Peyer's patch (tissue), 4 donors: ENCODE measurements at regions not wholly inside any gene's neighbourhood (a gene's known extent, or its start where the extent isn't known, plus 50 kb on each side); places are given as distances from the start of the nearest gene placed in this dataset.
"Not testable (repeated sequence)": the region's sequence is repeated elsewhere in the genome, so short reads cannot be mapped to it uniquely, and the experiment has no call there.

Experiments used
- DNase-seq, 3 donors: peaks; one replicate each; pipeline ENCODE4 v3.0.0-alpha.2; 2017 to 2019
- H3K27ac ChIP-seq, 4 donors: fragments of 200-600 bp; sonication (generic); one replicate each; pipeline ENCODE4 v1.5.1; 2016 to 2019
- H3K27me3 ChIP-seq, 2 donors: fragments of 200-600 bp; sonication (generic); one replicate each; pipeline ENCODE4 v1.5.1; 2019
- H3K36me3 ChIP-seq, 3 donors: fragments of 200-600 bp; sonication (generic); one replicate each; pipeline ENCODE4 v1.5.1; 2016 to 2019
- H3K4me1 ChIP-seq, 4 donors: fragments of 200-600 bp; sonication (generic); one replicate each; pipeline ENCODE4 v1.5.1; 2016 to 2019
- H3K4me3 ChIP-seq, 4 donors: fragments of 200-600 bp; sonication (generic); 1 replicate in 3 of 4; 2 replicates in 1 of 4; pipeline ENCODE4 v1.5.1; 2016 to 2019; ENCODE audit warnings: mild to moderate bottlenecking in 1 of 4
- H3K9me3 ChIP-seq, 4 donors: fragments of 200-600 bp; sonication (generic); one replicate each; pipeline ENCODE4 v1.5.1; 2016 to 2019; ENCODE audit warnings: mild to moderate bottlenecking in 1 of 4
- POLR2A ChIP-seq, 2 donors: fragments of 450-650 bp; IDR thresholded peaks; one replicate each; pipeline ENCODE4 v1.5.1; 2017; ENCODE audit warnings: antibody characterized with exemption in 2 of 2, mild to moderate bottlenecking in 2 of 2, moderate library complexity in 2 of 2
- TF ChIP-seq, protein P1 (sequence below), 6 experiments: fragments of 450-650 bp in 4 of 6; fragments of 200-600 bp in 2 of 6; sonication (generic) in 1 of 6; IDR thresholded peaks; one replicate each; pipeline ENCODE4 v1.5.1; 2017 to 2019; ENCODE audit warnings: antibody characterized with exemption in 6 of 6, mild to moderate bottlenecking in 3 of 6, moderate library complexity in 1 of 6

DNA sequence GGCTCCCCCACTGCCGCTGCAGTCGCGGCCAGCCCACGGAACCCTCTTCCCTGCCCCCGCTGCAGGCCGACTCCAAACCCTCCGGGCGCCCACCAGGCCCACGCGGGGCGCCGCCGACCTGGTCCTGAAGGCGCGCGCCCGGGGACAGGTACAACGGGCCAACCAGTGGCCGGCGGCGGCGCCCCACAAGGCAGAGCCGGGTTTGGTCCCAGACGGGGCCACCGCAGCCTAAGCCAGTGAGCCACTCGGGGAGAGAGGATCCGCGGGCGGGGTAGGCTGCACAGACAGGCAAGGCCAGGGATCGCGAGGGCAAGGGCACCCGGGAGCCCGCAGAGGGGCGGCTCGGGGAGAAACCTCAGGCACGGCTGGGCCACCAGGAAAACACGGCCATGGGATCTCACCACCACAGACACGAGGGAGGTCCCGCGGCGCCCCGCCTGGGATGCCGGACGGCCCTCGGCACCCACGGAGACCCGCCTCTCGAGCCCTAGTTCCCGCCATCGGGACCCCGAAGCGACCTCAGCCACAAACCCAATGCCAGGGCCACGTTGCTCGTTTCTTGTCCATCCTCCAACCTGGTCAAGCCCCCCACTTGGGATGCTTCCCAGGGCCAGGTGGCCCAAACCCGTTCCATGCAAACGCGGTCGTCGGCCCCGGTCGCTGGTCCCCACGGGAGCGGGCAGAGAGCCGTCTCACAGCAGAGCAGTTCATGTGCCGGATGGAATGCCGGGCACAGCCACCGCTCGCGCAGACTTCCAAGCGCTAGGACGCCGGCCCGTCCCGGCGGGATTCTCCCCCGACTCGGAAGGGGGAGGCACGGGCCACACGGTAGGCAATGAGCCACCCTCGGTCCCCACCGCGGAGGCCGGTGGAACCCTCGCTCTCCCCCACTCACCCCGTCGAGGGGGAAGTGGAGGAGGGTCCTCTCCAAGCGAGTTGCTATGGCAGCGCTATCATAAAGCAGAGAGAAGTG is 1956.6 kb upstream of the DEFB115 start:
- Histone ChIP-seq H3K4me3 (no peak overlapping the region), H3K9me3 (peaks cover 0 to 38% (median 0%) of the 10 kb centered on the region in 4 donors), H3K36me3 (no peaks in the 10 kb centered on the region), H3K4me1 (no peaks in the 10 kb centered on the region), H3K27ac (no peak overlapping the region), H3K27me3 (no peaks in the 10 kb centered on the region)
- no peak for DNase-seq
- TF ChIP-seq, protein P1, sequence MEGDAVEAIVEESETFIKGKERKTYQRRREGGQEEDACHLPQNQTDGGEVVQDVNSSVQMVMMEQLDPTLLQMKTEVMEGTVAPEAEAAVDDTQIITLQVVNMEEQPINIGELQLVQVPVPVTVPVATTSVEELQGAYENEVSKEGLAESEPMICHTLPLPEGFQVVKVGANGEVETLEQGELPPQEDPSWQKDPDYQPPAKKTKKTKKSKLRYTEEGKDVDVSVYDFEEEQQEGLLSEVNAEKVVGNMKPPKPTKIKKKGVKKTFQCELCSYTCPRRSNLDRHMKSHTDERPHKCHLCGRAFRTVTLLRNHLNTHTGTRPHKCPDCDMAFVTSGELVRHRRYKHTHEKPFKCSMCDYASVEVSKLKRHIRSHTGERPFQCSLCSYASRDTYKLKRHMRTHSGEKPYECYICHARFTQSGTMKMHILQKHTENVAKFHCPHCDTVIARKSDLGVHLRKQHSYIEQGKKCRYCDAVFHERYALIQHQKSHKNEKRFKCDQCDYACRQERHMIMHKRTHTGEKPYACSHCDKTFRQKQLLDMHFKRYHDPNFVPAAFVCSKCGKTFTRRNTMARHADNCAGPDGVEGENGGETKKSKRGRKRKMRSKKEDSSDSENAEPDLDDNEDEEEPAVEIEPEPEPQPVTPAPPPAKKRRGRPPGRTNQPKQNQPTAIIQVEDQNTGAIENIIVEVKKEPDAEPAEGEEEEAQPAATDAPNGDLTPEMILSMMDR (IDR thresholded peaks at IDR 0.05), result no peak
- no peak for TF ChIP-seq POLR2A (IDR thresholded peaks at IDR 0.05)

DNA sequence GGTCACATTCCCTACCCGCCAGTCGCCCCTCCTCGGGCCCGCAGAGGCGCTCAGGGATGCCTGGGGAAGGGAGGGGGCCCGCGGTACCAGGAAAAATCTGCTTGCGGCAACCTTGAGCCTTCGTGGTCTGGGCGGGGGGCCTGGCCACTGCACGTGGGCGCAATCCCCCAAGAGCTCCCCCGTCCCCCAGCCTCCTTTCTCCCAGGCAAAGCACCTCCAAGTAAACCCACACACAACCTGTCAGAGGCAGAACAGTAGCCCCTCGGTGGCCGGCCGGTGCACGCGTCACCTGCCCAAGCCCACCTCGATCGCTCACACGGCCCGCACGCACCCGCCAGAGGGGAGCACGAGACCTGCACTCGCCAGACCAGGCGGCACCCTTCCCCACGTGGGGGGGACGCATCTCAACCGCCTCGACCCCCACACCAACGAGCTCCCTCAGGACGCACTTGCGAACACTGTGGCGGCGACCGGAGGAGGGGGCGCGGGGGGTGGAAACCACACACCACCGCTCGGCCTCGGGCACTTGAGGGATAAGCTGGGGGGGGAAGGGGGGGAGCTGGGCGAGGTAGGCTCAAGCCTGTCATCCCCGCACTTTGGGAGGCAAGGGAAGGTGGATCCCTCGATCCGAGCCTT is 1955.7 kb upstream of the DEFB115 start:
- Histone ChIP-seq H3K4me3 (no peak overlapping the region), H3K27me3 (no peaks in the 10 kb centered on the region), H3K27ac (no peak overlapping the region), H3K9me3 (peaks cover 0 to 30% (median 0%) of the 10 kb centered on the region in 4 donors), H3K4me1 (no peaks in the 10 kb centered on the region), H3K36me3 (no peaks in the 10 kb centered on the region)
- no peak for TF ChIP-seq POLR2A (IDR thresholded peaks at IDR 0.05)
- TF ChIP-seq, protein P1 (IDR thresholded peaks at IDR 0.05), result no peak
- no peak for DNase-seq

DNA sequence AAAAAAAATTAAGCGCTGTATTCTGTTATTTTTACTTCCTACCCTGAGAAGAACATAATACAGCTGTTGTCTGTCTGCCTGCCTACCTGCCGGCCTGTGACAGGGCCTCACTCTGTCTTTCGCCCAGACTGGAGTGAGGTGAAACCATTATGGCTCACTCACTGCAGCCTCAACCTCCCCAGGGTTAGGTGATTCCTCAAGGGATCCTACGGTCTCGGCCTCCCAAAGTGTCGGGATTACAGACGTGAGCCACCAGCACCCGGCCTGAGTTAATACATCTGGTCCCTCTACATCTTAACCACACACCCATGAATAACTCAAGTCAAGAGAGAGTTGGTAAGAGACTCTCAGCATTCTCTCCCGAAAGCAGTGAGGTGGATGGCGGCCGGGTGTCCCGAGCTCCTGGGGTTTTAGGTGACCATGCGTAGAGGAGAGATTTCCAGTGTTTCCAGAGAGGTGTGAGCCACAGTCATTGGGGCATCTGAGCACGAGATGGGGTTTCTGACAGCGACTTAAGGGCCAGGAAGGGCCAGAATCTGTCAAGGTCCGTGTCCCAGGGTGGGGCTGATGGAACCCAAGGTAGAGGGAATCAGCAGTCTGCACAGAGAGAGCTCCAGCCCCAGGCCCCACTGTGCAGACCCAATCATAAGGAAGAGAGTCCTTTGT is 1954.4 kb upstream of the DEFB115 start:
- H3K9me3 ChIP-seq, result peaks cover 0 to 22% (median 0%) of the 10 kb centered on the region in 4 donors

DNA sequence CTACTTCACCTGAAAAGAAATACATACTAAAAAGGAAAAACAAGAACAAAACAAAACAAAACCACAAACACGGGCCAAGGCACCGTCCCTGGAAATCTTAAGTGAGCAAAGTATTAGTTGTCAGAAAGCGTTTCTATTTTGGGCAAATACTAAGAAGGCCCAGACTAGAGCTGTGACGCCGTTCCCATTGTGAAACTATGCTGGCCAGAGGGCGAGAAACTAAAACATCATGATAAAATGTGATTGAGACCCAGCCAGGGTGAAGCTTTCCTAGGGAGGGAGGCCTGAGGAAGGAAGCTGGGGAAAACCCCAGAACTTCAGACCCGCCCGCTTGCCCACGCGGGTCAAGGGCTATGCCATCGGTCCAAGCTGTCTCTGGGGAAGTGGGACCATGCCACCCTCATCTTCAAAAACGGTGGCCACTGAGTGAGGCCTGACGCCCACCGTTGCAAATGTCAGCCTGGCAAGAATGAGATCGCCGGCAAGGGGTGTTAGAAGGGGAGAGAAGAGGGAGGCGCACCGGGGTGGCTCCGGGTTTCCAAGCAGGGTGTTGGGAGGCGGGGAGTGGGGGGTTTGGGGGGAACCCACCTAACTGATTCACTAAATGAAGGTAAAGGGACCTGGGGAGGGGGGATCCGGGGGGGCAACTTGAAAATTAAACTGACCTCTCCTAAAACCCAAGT is 1950.9 kb upstream of the DEFB115 start:
- Histone ChIP-seq H3K27me3 (no peaks in the 10 kb centered on the region), H3K36me3 (no peaks in the 10 kb centered on the region), H3K9me3 (peaks cover 0 to 2% (median 0%) of the 10 kb centered on the region in 4 donors), H3K4me3 (no peak overlapping the region), H3K27ac (no peak overlapping the region), H3K4me1 (no peaks in the 10 kb centered on the region)
- TF ChIP-seq, protein P1 (IDR thresholded peaks at IDR 0.05), result no peak
- TF ChIP-seq POLR2A (IDR thresholded peaks at IDR 0.05), result no peak
- DNase-seq, result no peak

More for the DNA sequence above, 1954.4 kb upstream of the DEFB115 start:
- Histone ChIP-seq H3K36me3 (no peaks in the 10 kb centered on the region), H3K4me3 (no peak overlapping the region), H3K27me3 (no peaks in the 10 kb centered on the region), H3K4me1 (no peaks in the 10 kb centered on the region), H3K27ac (no peak overlapping the region)
- DNase-seq, result no peak
- TF ChIP-seq, protein P1 (IDR thresholded peaks at IDR 0.05), result no peak
- TF ChIP-seq POLR2A (IDR thresholded peaks at IDR 0.05), result no peak

DNA sequence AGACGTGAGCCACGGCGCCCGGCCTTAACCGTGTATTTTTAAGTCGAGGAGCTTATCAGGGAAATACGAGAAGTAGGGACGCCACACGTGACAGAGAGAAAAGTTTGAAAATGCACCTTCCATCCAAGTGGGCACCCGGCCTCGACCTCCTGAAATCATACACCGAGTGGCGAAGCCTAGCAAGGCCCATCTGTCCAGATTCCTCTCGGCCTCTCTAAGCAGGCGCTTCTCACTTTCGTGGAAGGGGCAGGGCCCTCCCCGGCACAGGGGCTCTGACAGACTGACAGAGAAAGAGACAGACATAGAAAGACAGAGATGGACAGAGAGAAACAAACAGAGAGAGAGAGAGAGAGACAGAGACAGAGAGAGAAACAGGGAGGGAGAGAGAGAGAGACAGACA is 1950.0 kb upstream of the DEFB115 start:
- not testable (repeated sequence) for H3K36me3 ChIP-seq, H3K27me3 ChIP-seq, H3K27ac ChIP-seq, H3K4me3 ChIP-seq, H3K9me3 ChIP-seq, H3K4me1 ChIP-seq, DNase-seq

DNA sequence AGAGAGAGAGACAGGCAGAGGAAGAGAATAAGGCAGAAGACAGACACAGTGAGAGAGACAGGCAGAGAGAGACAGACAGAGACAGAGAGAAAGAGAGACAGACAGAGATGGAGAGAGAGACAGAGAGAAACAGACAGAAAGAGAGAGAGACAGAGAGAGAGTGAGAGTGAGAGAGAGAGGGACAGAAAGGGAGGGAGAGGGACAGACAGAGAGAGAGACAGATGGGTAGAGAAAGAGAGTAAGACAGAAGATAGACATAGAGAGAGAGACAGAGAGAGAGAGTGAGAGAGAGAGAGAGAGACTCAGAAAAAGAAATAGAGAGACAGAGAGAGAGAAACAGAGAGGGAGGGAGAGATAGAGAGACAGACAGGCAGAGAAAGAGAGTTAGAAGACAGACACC is 1948.5 kb upstream of the DEFB115 start:
- not testable (repeated sequence) for H3K27me3 ChIP-seq, H3K36me3 ChIP-seq, H3K4me1 ChIP-seq, H3K9me3 ChIP-seq, DNase-seq, H3K27ac ChIP-seq, H3K4me3 ChIP-seq

DNA sequence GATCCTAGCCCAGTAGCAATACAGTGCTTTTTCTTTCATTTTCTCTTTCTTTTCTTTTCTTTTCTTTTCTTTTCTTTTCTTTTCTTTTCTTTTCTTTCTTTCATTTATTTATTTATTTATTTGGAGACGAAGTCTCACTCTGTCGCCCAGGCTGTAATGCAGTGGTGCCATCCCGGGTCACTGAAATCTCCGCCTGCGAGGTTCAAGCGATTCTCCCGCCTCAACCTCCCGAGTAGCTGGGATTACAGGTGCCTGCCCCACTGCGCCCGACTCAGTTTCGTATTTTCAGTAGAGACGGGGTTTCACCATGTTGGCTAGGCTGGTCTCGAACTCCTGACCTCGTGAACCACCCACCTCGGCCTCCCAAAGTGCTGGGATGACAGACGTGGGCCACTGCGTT is 1948.0 kb upstream of the DEFB115 start:
- H3K27me3 ChIP-seq, H3K36me3 ChIP-seq, H3K27ac ChIP-seq, DNase-seq, H3K9me3 ChIP-seq, H3K4me1 ChIP-seq, H3K4me3 ChIP-seq: not testable (repeated sequence)

DNA sequence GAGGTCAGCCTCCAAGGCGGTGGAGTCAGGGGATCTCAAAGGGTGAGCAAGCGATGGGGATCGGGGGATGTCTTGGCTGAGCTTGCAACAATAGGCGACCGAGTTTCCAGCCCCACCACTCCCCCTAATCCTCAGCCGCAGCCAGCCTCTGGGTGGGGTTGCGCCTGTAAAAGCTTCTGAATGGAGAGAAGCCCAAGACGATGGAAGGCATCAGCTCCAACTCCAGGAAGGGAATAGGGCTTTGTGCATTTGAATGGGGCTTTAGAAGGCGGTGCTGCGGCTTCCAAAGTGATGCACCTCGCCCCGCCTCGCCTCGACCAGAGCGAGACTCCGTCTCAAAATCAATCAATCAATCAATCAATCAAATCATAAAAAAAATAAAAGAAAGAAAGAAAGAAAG is 1946.4 kb upstream of the DEFB115 start:
- not testable (repeated sequence) for H3K36me3 ChIP-seq, H3K4me1 ChIP-seq, H3K27ac ChIP-seq, H3K27me3 ChIP-seq, H3K4me3 ChIP-seq, H3K9me3 ChIP-seq, DNase-seq

DNA sequence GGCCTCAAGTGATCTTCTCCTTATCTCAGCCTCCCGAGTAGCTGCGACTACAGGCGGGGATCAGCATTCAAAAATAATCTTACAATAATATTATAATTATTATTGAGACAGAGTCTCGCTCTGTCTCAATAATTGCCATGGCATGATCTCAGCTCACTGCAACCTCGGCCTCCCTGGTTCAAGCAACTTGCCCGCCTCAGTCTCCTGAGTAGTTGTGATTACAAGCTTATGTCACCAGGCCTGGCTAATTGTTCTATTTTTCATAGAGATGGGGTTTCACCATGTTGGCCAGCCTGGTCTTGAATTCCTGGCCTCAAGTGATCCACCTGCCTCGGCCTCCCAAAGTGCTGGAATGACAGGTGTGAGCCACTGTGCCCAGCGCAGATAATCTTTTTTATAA is 1944.8 kb upstream of the DEFB115 start:
- H3K27me3 ChIP-seq, H3K4me3 ChIP-seq, H3K4me1 ChIP-seq, H3K9me3 ChIP-seq, H3K27ac ChIP-seq, H3K36me3 ChIP-seq, DNase-seq: not testable (repeated sequence)
